Hepatocyte (in vitro differentiated cells): ENCODE measurements at regions not wholly inside any gene's neighbourhood (a gene's known extent, or its start where the extent isn't known, plus 50 kb on each side); places are given as distances from the start of the nearest gene placed in this dataset.

ENCODE experiments used
- DNase-seq: peaks from one replicate; pipeline ENCODE4 v3.0.0-alpha.2; 2016; ENCODE audit warnings: low spot score
- H2AFZ ChIP-seq: fragments of 200-600 bp; sonication (generic); 2 replicates; pipeline ENCODE4 v1.6.0; 2016; ENCODE audit warnings: antibody characterized with exemption, mild to moderate bottlenecking
- H3K27ac ChIP-seq: fragments of 200-600 bp; sonication (generic); 2 replicates; pipeline ENCODE4 v1.5.1; 2016; ENCODE audit warnings: mild to moderate bottlenecking
- H3K27me3 ChIP-seq: fragments of 200-600 bp; sonication (generic); 2 replicates; pipeline ENCODE4 v1.6.1; 2016
- H3K36me3 ChIP-seq: fragments of 200-600 bp; sonication (generic); replicated peaks from 2 replicates; pipeline ENCODE4 v1.5.1; 2016; ENCODE audit warnings: low read depth; ENCODE audit not compliant: insufficient read depth
- H3K4me1 ChIP-seq: fragments of 200-600 bp; sonication (generic); 2 replicates; pipeline ENCODE4 v1.5.1; 2016; ENCODE audit warnings: mild to moderate bottlenecking, moderate library complexity; ENCODE audit not compliant: insufficient read depth
- H3K4me2 ChIP-seq: fragments of 200-600 bp; sonication (generic); 2 replicates; pipeline ENCODE4 v1.6.0; 2016
- H3K4me3 ChIP-seq: fragments of 200-600 bp; sonication (generic); 2 replicates; pipeline ENCODE4 v1.5.1; 2016; ENCODE audit warnings: mild to moderate bottlenecking
- H3K79me2 ChIP-seq: fragments of 200-600 bp; sonication (generic); 2 replicates; pipeline ENCODE4 v1.6.0; 2017; ENCODE audit warnings: mild to moderate bottlenecking
- H3K9me2 ChIP-seq: fragments of 200-600 bp; sonication (generic); replicated peaks from 2 replicates; pipeline ENCODE4 v1.6.0; 2017; ENCODE audit warnings: mild to moderate bottlenecking; ENCODE audit not compliant: insufficient read depth
- H3K9me3 ChIP-seq: fragments of 200-600 bp; sonication (generic); 2 replicates; pipeline ENCODE4 v1.5.1; 2016; ENCODE audit warnings: low read depth, mild to moderate bottlenecking
- H4K20me1 ChIP-seq: fragments of 200-600 bp; sonication (generic); 2 replicates; pipeline ENCODE4 v1.6.0; 2016; ENCODE audit warnings: mild to moderate bottlenecking; ENCODE audit not compliant: insufficient read depth, poor library complexity, severe bottlenecking
- CTCF ChIP-seq: fragments of 200-600 bp; sonication (generic); IDR thresholded peaks from 2 replicates; pipeline ENCODE4 v1.5.1; 2016; ENCODE audit warnings: antibody characterized with exemption, mild to moderate bottlenecking; ENCODE audit not compliant: poor library complexity
- EZH2 ChIP-seq: fragments of 200-600 bp; sonication (generic); IDR thresholded peaks from 2 replicates; pipeline ENCODE4 v1.6.1; 2016; ENCODE audit warnings: antibody characterized with exemption, mild to moderate bottlenecking, borderline replicate concordance
- EZH2phosphoT487 ChIP-seq: fragments of 200-600 bp; sonication (generic); IDR thresholded peaks from one replicate; pipeline ENCODE4 v1.6.1; 2018; ENCODE audit warnings: antibody characterized with exemption, mild to moderate bottlenecking, low read depth, moderate library complexity; ENCODE audit not compliant: unreplicated experiment, severe bottlenecking
- WGBS: methylation state at CpG from one replicate; pipeline ENCODE4 v1.1.6; 2016; ENCODE audit warnings: low lambda C conversion rate; ENCODE audit errors: missing lambda C conversion rate; 5-methylcytosine and 5-hydroxymethylcytosine counted together

DNA sequence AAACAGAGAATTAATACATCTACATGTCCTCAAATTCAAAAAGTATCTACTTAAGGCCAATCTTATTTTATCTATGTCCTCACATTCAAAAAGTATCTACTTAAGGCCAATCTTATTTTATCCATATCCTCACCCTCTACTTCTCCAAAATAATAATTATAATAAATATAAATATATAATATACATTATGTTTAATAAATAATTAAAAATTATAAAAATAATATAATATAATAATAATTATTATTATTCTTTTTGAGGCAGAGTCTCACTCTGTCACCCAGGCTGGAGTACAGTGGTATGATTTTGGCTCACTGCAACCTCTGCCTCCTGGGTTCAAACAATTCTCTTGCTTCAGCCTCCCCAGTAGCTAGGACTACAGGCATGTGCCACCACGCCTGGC is 784.9 kb downstream of the DNAJB9 start:
- TF ChIP-seq EZH2, result no peak
- no peak for TF ChIP-seq CTCF
- no peak for TF ChIP-seq EZH2phosphoT487
- no peak for DNase-seq
- H3K9me2 ChIP-seq, result no peaks in the 10 kb centered on the region
- H3K27me3 ChIP-seq, result no peaks in the 10 kb centered on the region
- H3K79me2 ChIP-seq, result no peaks in the 10 kb centered on the region
- no peaks in the 10 kb centered on the region for H3K4me1 ChIP-seq
- no peak overlapping the region for H3K4me3 ChIP-seq
- 100% methylated on average over 1 of the region's 1 CpG for WGBS
- H4K20me1 ChIP-seq, result no peaks in the 10 kb centered on the region
- no peak overlapping the region for H2AFZ ChIP-seq
- no peaks in the 10 kb centered on the region for H3K9me3 ChIP-seq
- no peak overlapping the region for H3K4me2 ChIP-seq
- H3K27ac ChIP-seq, result no peak overlapping the region
- H3K36me3 ChIP-seq, result no peaks in the 10 kb centered on the region

DNA sequence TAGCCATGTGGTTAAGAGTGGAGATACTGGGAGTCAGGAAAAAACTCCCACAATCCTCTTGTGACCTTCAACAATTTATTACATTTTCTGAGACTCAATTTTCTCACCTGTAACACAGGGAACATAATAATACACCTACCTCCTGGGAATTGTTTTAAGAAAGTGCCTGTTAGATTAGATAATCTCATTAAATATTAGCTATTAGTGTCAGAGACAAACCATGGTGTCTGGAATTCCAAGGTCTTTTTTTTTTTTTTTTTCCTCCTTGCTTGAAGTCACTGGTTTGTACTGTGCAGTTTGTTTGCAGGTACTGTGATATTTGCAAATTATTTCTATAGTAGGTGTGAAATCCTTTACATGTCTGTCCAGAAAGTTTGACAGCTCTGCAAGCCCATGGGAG is 806.1 kb downstream of the DNAJB9 start:
- Histone ChIP-seq H3K36me3 (no peaks in the 10 kb centered on the region), H3K4me3 (no peak overlapping the region), H3K27me3 (no peaks in the 10 kb centered on the region), H2AFZ (no peak overlapping the region), H3K9me3 (no peaks in the 10 kb centered on the region), H4K20me1 (no peaks in the 10 kb centered on the region), H3K9me2 (no peaks in the 10 kb centered on the region), H3K4me1 (peaks cover 14% of the 10 kb centered on the region), H3K27ac (no peak overlapping the region), H3K79me2 (no peaks in the 10 kb centered on the region), H3K4me2 (no peak overlapping the region)
- DNase-seq, result no peak
- TF ChIP-seq CTCF (no peak), EZH2phosphoT487 (no peak), EZH2 (no peak)

GRCh38 chr7:109376576-109376975 is 806.9 kb downstream of the DNAJB9 start:
- no peak overlapping the region for H3K27ac ChIP-seq
- DNase-seq, result no peak
- no peak overlapping the region for H3K4me2 ChIP-seq
- H3K4me3 ChIP-seq, result no peak overlapping the region
- no peaks in the 10 kb centered on the region for H3K27me3 ChIP-seq
- TF ChIP-seq EZH2phosphoT487 (no peak), CTCF (no peak), EZH2 (no peak)
- peaks cover 14% of the 10 kb centered on the region for H3K4me1 ChIP-seq
- no peaks in the 10 kb centered on the region for H3K36me3 ChIP-seq
- H4K20me1 ChIP-seq, result no peaks in the 10 kb centered on the region
- H3K9me2 ChIP-seq, result no peaks in the 10 kb centered on the region
- no peaks in the 10 kb centered on the region for H3K79me2 ChIP-seq
- no peak overlapping the region for H2AFZ ChIP-seq
- no peaks in the 10 kb centered on the region for H3K9me3 ChIP-seq

DNA sequence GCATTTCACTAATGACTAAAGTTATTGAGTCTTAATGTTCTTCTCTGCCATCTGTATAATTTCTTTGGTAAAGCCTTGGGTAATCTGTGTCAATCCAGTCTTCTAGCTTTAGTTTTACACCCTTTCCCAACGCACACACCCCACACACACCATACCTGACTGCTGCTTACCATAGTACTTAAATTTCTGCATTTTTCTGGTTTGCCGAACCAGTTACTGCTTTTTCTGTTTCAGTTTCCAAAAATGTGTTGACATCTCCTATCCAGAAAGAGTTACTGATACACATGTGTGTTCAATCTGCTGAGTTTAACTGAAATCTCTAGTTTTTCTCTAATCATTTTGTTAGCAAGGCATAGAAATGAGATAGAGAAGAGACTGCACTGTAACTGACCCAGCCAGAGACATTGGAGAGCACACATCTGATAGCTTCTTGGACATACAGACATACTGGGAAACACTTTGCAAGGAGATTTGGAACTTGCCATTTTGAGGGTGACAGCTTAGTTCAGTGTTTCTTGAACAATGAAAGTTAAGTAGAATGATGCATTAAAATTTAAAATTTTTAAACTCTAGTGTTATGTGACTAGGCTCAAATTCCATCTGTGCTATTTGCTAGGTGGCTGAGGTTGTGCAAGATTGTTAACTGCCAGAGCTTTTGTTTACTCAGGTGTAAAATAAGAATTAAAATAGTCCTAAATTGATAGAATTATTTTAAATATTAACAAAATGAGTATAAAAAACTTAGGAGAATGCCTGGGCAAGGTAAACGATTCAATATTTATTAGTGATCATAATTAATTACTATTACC is 807.6 kb downstream of the DNAJB9 start:
- no peaks in the 10 kb centered on the region for H3K9me2 ChIP-seq
- no peak overlapping the region for H3K27ac ChIP-seq
- no peaks in the 10 kb centered on the region for H3K79me2 ChIP-seq
- no peak overlapping the region for H3K4me2 ChIP-seq
- H3K36me3 ChIP-seq, result no peaks in the 10 kb centered on the region
- no peak overlapping the region for H2AFZ ChIP-seq
- no peaks in the 10 kb centered on the region for H4K20me1 ChIP-seq
- no peak overlapping the region for H3K4me3 ChIP-seq
- TF ChIP-seq EZH2 (no peak), CTCF (no peak), EZH2phosphoT487 (no peak)
- WGBS, result 82% methylated on average over 3 of the region's 3 CpGs
- no peaks in the 10 kb centered on the region for H3K27me3 ChIP-seq
- H3K9me3 ChIP-seq, result no peaks in the 10 kb centered on the region
- no peak for DNase-seq
- H3K4me1 ChIP-seq, result peaks cover 14% of the 10 kb centered on the region
